SH-SY5Y (cell line): ENCODE measurements at regions not wholly inside any gene's neighbourhood (a gene's known extent, or its start where the extent isn't known, plus 50 kb on each side); places are given as distances from the start of the nearest gene placed in this dataset.

Source experiments
- GATA2 ChIP-seq: IDR thresholded peaks from 2 replicates; pipeline ENCODE4 v1.6.1; 2011; ENCODE audit warnings: mild to moderate bottlenecking, low read depth, low read length
- GATA3 ChIP-seq: IDR thresholded peaks from 2 replicates; pipeline ENCODE4 v1.6.1; 2011; ENCODE audit warnings: low read depth, mild to moderate bottlenecking, low read length, moderate library complexity

DNA sequence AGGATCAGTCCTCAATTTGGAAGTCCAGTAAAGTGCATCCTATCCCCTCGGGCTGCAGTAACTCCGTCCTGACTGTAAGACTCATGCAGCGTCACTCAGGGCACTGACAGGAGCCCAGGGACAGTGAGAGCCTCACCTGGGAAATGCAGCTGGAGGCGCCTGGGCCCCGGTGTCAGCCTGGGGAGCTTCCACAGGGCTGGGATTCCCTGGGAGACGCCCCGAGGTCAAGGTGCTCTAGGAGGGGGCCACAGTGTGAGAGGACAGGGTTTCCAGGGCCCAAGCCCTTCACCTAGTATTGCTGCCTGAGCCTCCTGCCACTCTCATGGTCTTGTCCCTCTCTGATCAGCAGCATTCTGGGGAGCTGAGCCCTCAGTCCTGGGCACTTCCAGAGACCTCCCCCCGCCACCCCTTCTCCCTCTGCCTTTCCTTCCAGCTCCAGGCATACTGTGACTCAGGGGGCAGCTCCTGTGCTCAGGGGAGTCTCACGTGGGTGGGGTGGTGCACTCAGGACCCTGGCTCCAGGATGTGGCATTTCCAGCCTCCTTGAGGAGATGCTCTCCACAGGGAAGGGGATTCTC lies 99.1 kb upstream of the IGLL5 start:
- TF ChIP-seq GATA3 (no peak), GATA2 (no peak)
